Right atrium auricular region (tissue), 2 donors: ENCODE measurements at regions not wholly inside any gene's neighbourhood (a gene's known extent, or its start where the extent isn't known, plus 50 kb on each side); places are given as distances from the start of the nearest gene placed in this dataset.

Source experiments
- DNase-seq: peaks from one replicate; pipeline ENCODE4 v3.0.0-alpha.2; 2019; ENCODE audit warnings: low spot score
- H3K27ac ChIP-seq, 2 donors: fragments of 200-600 bp; sonication (generic); 1 replicate in 1 of 2; 2 replicates in 1 of 2; pipeline ENCODE4 v1.5.1; 2016 to 2019
- H3K27me3 ChIP-seq, 2 donors: fragments of 200-600 bp; sonication (generic); one replicate each; pipeline versions ENCODE4 v1.5.1 to v1.6.0; 2017 to 2019
- H3K36me3 ChIP-seq: fragments of 200-600 bp; sonication (generic); one replicate; pipeline ENCODE4 v1.5.1; 2016
- H3K4me1 ChIP-seq, 2 donors: fragments of 200-600 bp; sonication (generic); one replicate each; pipeline versions ENCODE4 v1.5.1 to v1.6.0; 2017 to 2019
- H3K4me3 ChIP-seq, 2 donors: fragments of 200-600 bp; sonication (generic); 1 replicate in 1 of 2; 2 replicates in 1 of 2; pipeline ENCODE4 v1.5.1; 2017 to 2019; ENCODE audit warnings: mild to moderate bottlenecking in 1 of 2, moderate library complexity in 1 of 2
- H3K9me3 ChIP-seq, 2 donors: fragments of 200-600 bp; sonication (generic); one replicate each; pipeline ENCODE4 v1.5.1; 2019
- CTCF ChIP-seq, 2 donors: fragments of 200-600 bp; sonication (generic); IDR thresholded peaks; one replicate each; pipeline ENCODE4 v1.5.1; 2019; ENCODE audit warnings: antibody characterized with exemption in 2 of 2

GRCh38 chr1:195516036-195516435, 1092.2 kb downstream of the KCNT2 start:
- no peak for DNase-seq
- no peaks in the 10 kb centered on the region for H3K4me1 ChIP-seq
- H3K27me3 ChIP-seq, result no peaks in the 10 kb centered on the region
- no peaks in the 10 kb centered on the region for H3K36me3 ChIP-seq
- TF ChIP-seq CTCF (IDR thresholded peaks at IDR 0.05), result no peak
- H3K27ac ChIP-seq, result no peak overlapping the region
- H3K9me3 ChIP-seq, result no peaks in the 10 kb centered on the region
- H3K4me3 ChIP-seq, result no peak overlapping the region

GRCh38 chr1:195511501-195511900, 1096.7 kb downstream of the KCNT2 start:
- Histone ChIP-seq H3K27ac (no peak overlapping the region), H3K27me3 (no peaks in the 10 kb centered on the region), H3K4me3 (no peak overlapping the region), H3K36me3 (no peaks in the 10 kb centered on the region), H3K9me3 (no peaks in the 10 kb centered on the region), H3K4me1 (no peaks in the 10 kb centered on the region)
- no peak for DNase-seq
- TF ChIP-seq CTCF (IDR thresholded peaks at IDR 0.05), result no peak

DNA sequence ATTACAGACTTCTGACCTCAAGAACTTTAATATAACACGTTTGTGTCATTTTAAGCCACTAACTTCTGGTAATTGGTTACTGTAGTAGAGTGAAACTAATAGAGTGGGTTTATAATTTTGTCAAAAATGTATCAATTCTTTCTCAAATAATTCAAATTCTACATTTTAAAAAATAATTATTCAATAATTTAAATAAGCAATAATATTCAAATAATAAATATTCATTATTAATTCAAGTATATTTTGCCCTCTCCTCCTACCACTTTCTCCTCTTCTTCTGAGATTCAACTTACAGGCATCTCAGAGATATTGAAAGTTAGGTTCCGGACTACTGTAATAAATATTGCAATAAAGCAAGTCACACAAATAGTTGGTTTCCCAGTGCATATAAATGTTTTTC, 1107.1 kb downstream of the KCNT2 start:
- Histone ChIP-seq H3K4me3 (no peak overlapping the region), H3K9me3 (no peaks in the 10 kb centered on the region), H3K27ac (no peak overlapping the region), H3K27me3 (no peaks in the 10 kb centered on the region), H3K4me1 (no peaks in the 10 kb centered on the region), H3K36me3 (no peaks in the 10 kb centered on the region)
- TF ChIP-seq CTCF (IDR thresholded peaks at IDR 0.05), result no peak
- DNase-seq, result no peak

GRCh38 chr1:195495720-195496635, 1112.3 kb downstream of the KCNT2 start:
- H3K27ac ChIP-seq, result no peak overlapping the region
- no peak for DNase-seq
- no peaks in the 10 kb centered on the region for H3K27me3 ChIP-seq
- H3K4me3 ChIP-seq, result no peak overlapping the region
- H3K36me3 ChIP-seq, result no peaks in the 10 kb centered on the region
- H3K4me1 ChIP-seq, result no peaks in the 10 kb centered on the region
- H3K9me3 ChIP-seq, result peaks cover 0 to 5% of the 10 kb centered on the region in 2 donors
- no peak for TF ChIP-seq CTCF (IDR thresholded peaks at IDR 0.05)

- Histone ChIP-seq H3K27me3 (no peaks in the 10 kb centered on the region), H3K27ac (no peak overlapping the region), H3K4me3 (no peak overlapping the region), H3K9me3 (no peaks in the 10 kb centered on the region), H3K36me3 (no peaks in the 10 kb centered on the region), H3K4me1 (no peaks in the 10 kb centered on the region)
- DNase-seq, result no peak
- no peak for TF ChIP-seq CTCF (IDR thresholded peaks at IDR 0.05)
Measured at GRCh38 chr1:195482137-195482536, 1126.1 kb downstream of the KCNT2 start.

GRCh38 chr1:195481293-195481692, 1126.9 kb downstream of the KCNT2 start:
- Histone ChIP-seq H3K27me3 (no peaks in the 10 kb centered on the region), H3K36me3 (no peaks in the 10 kb centered on the region), H3K27ac (no peak overlapping the region), H3K4me1 (no peaks in the 10 kb centered on the region), H3K9me3 (no peaks in the 10 kb centered on the region), H3K4me3 (no peak overlapping the region)
- no peak for DNase-seq
- TF ChIP-seq CTCF (IDR thresholded peaks at IDR 0.05), result no peak
